ENCODE measurements at regions not wholly inside any gene's neighbourhood (a gene's known extent, or its start where the extent isn't known, plus 50 kb on each side); places are given as distances from the start of the nearest gene placed in this dataset.

- peak overlapping the region; percentile 87 for H3K4me3 Mint-ChIP-seq
- no peaks in the 10 kb centered on the region for H3K27me3 Mint-ChIP-seq
- peaks cover 7% of the 10 kb centered on the region for H3K36me3 Mint-ChIP-seq (ENCODE audit: low read depth)
- no peaks in the 10 kb centered on the region for H3K9me3 Mint-ChIP-seq
- CTCF ChIA-PET, result interaction anchor here (1.0 to 2.9 kb wide), 9 partner anchors 10 to 101 kb away, joined by 3 to 54 read pairs (median 6); partner anchors contain the start of gene AKAP13
- TF ChIP-seq CTCF (IDR thresholded peaks at IDR 0.05), result no peak
- POLR2A ChIA-PET, result interaction anchor here (0.5 to 10.0 kb wide), 21 partner anchors 10 to 394 kb away, joined by 3 to 409 read pairs (median 6); partner anchors contain the start of gene AKAP13
- ATAC-seq (ENCODE audit: low read depth), result peak; percentile 25
- H3K4me1 Mint-ChIP-seq, result peaks cover 96% of the 10 kb centered on the region
- intact Hi-C loops (cut with micrococcal nuclease), result loop anchor here (1.0 to 5.0 kb wide), 6 partner anchors 16 to 379 kb away; no protein-coding TSS in a partner anchor
- H3K27ac Mint-ChIP-seq, result peak overlapping the region; percentile 99
- DNase-seq, result no peak
Measured at GRCh38 chr15:85312929-85313331, 67.5 kb upstream of the AKAP13 start.

- TF ChIP-seq CTCF (IDR thresholded peaks at IDR 0.05), result no peak
- CTCF ChIA-PET, result interaction anchor here (1.0 to 2.9 kb wide), 8 partner anchors 12 to 100 kb away, joined by 3 to 54 read pairs (median 7); partner anchors contain the start of gene AKAP13
- peak overlapping the region; percentile 99 for H3K27ac Mint-ChIP-seq
- POLR2A ChIA-PET, result interaction anchor here (0.5 to 10.0 kb wide), 12 partner anchors 10 to 377 kb away, joined by 3 to 409 read pairs (median 10); partner anchors contain the start of gene AKAP13
- peak overlapping the region; percentile 87 for H3K4me3 Mint-ChIP-seq
- no peaks in the 10 kb centered on the region for H3K9me3 Mint-ChIP-seq
- H3K27me3 Mint-ChIP-seq, result no peaks in the 10 kb centered on the region
- DNase-seq (no peak), ATAC-seq (ENCODE audit: low read depth) (no peak)
- H3K4me1 Mint-ChIP-seq, result peaks cover 96% of the 10 kb centered on the region
- peaks cover 7% of the 10 kb centered on the region for H3K36me3 Mint-ChIP-seq (ENCODE audit: low read depth)
- intact Hi-C loops (cut with micrococcal nuclease), result loop anchor here (5.0 kb wide), 2 partner anchors 269 to 379 kb away; no protein-coding TSS in a partner anchor
Measured at GRCh38 chr15:85313339-85313738, 67.1 kb upstream of the AKAP13 start.

GRCh38 chr15:85314146-85314545, 66.3 kb upstream of the AKAP13 start:
- no peak for ATAC-seq (ENCODE audit: low read depth)
- DNase-seq, result no peak
- intact Hi-C loops (cut with micrococcal nuclease), result loop anchor here (5.0 kb wide), 2 partner anchors 268 to 378 kb away; no protein-coding TSS in a partner anchor
- Mint-ChIP-seq H3K36me3 (ENCODE audit: low read depth) (peaks cover 7% of the 10 kb centered on the region), H3K4me3 (no peak overlapping the region), H3K9me3 (no peaks in the 10 kb centered on the region), H3K27me3 (no peaks in the 10 kb centered on the region), H3K27ac (peak overlapping the region; percentile 69), H3K4me1 (peaks cover 96% of the 10 kb centered on the region)
- ChIA-PET POLR2A (interaction anchor here (0.7 to 10.0 kb wide), 6 partner anchors 11 to 99 kb away, joined by 4 to 409 read pairs (median 20); no protein-coding TSS in a partner anchor), CTCF (interaction anchor here (2.4 to 2.9 kb wide), 3 partner anchors 15 to 100 kb away, joined by 23 to 54 read pairs (median 30); no protein-coding TSS in a partner anchor)
- TF ChIP-seq CTCF (IDR thresholded peaks at IDR 0.05), result no peak

DNA sequence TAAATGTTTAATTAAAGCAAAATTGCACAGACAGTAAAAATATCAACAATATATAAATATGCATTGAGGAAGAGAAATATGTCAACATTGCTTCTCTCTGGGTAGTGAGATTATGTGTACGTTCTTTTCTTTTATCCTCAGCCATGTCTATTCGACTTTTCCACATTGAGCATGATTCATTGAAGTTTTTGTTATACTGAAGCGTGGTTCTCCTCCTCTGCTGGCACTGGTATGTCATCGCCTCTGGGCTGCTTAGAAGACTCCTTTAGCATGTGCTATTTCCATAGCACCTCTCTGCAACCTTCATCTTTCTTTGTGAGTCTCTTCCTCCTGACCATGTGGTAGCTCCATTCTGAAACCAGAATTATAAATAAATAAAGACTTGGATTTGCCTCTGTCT, 65.8 kb upstream of the AKAP13 start:
- H3K4me3 Mint-ChIP-seq, result no peak overlapping the region
- CTCF ChIA-PET, result no interaction called here
- intact Hi-C loops (cut with micrococcal nuclease), result loop anchor here (5.0 kb wide), 2 partner anchors 268 to 378 kb away; no protein-coding TSS in a partner anchor
- peaks cover 10% of the 10 kb centered on the region for H3K36me3 Mint-ChIP-seq (ENCODE audit: low read depth)
- H3K4me1 Mint-ChIP-seq, result peaks cover 95% of the 10 kb centered on the region
- H3K9me3 Mint-ChIP-seq, result no peaks in the 10 kb centered on the region
- no peaks in the 10 kb centered on the region for H3K27me3 Mint-ChIP-seq
- no peak for TF ChIP-seq CTCF (IDR thresholded peaks at IDR 0.05)
- peak overlapping the region; percentile 67 for H3K27ac Mint-ChIP-seq
- POLR2A ChIA-PET, result interaction anchor here (1.1 to 10.0 kb wide), 2 partner anchors 14 to 88 kb away, joined by 4 to 409 read pairs; no protein-coding TSS in a partner anchor
- DNase-seq (no peak), ATAC-seq (ENCODE audit: low read depth) (no peak)

- no peaks in the 10 kb centered on the region for H3K9me3 Mint-ChIP-seq
- intact Hi-C loops (cut with micrococcal nuclease), result no loop called here
- H3K36me3 Mint-ChIP-seq (ENCODE audit: low read depth), result peaks cover 10% of the 10 kb centered on the region
- POLR2A ChIA-PET, result interaction anchor here (0.6 to 10.0 kb wide), 11 partner anchors 10 to 92 kb away, joined by 3 to 409 read pairs (median 5); partner anchors contain the start of gene AKAP13
- CTCF ChIA-PET, result interaction anchor here (0.5 to 4.7 kb wide), 5 partner anchors 13 to 127 kb away, joined by 4 to 78 read pairs (median 23); no protein-coding TSS in a partner anchor
- H3K4me1 Mint-ChIP-seq, result peaks cover 86% of the 10 kb centered on the region
- no peak for ATAC-seq (ENCODE audit: low read depth)
- H3K27me3 Mint-ChIP-seq, result no peaks in the 10 kb centered on the region
- TF ChIP-seq CTCF (IDR thresholded peaks at IDR 0.05), result no peak
- peak overlapping the region; percentile 82 for H3K27ac Mint-ChIP-seq
- peak overlapping the region; percentile 50 for H3K4me3 Mint-ChIP-seq
- DNase-seq, result no peak
Measured at GRCh38 chr15:85316244-85316934, 64.0 kb upstream of the AKAP13 start.
